OCI-LY3 (cell line): ENCODE measurements at regions not wholly inside any gene's neighbourhood (a gene's known extent, or its start where the extent isn't known, plus 50 kb on each side); places are given as distances from the start of the nearest gene placed in this dataset.

Experiments
- EZH2phosphoT487 ChIP-seq: fragments of 200-600 bp; shearing (Covaris generic); IDR thresholded peaks from 2 replicates; pipeline ENCODE4 v1.6.1; 2018; ENCODE audit warnings: antibody characterized with exemption, mixed run types, low read depth
- TF ChIP-seq, protein P1 (sequence below): fragments of 200-600, 300-600 bp; sonication (generic); IDR thresholded peaks from 2 replicates; pipeline ENCODE4 v1.5.1; 2014; ENCODE audit warnings: antibody characterized with exemption, low read length, low read depth

DNA sequence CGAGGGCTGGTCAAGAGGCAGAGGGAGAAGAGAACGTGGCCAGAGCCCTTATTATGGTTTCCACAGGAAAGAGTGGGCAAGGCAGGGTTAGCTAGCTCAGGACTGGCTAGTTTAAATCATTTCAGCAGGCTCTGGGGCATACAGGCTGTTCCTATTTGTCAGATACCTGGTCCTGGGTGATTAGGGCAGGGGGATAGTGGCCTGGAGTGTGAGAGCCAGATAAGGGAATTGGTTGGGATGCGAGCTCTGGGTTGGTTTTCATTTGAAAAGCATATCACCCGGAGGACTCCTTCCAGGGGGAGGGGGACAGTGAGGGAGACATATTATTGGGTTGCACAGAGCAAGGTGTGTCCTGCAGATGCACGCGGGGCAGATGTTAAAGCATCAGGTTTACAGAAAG is 75.3 kb upstream of the CLDN10 start:
- TF ChIP-seq, protein P1, sequence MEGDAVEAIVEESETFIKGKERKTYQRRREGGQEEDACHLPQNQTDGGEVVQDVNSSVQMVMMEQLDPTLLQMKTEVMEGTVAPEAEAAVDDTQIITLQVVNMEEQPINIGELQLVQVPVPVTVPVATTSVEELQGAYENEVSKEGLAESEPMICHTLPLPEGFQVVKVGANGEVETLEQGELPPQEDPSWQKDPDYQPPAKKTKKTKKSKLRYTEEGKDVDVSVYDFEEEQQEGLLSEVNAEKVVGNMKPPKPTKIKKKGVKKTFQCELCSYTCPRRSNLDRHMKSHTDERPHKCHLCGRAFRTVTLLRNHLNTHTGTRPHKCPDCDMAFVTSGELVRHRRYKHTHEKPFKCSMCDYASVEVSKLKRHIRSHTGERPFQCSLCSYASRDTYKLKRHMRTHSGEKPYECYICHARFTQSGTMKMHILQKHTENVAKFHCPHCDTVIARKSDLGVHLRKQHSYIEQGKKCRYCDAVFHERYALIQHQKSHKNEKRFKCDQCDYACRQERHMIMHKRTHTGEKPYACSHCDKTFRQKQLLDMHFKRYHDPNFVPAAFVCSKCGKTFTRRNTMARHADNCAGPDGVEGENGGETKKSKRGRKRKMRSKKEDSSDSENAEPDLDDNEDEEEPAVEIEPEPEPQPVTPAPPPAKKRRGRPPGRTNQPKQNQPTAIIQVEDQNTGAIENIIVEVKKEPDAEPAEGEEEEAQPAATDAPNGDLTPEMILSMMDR, result no peak
- no peak for TF ChIP-seq EZH2phosphoT487
